SK-N-SH treated with all-trans-retinoic acid at 6 μM for 48 hours (cell line): ENCODE measurements at regions not wholly inside any gene's neighbourhood (a gene's known extent, or its start where the extent isn't known, plus 50 kb on each side); places are given as distances from the start of the nearest gene placed in this dataset.

Experiments
- ATAC-seq: fragments of 200-7000 bp; cut with Tn5 transposase; 3 replicates; pipeline ENCODE4 v1.9.1; 2020; ENCODE audit warnings: mild to moderate bottlenecking, moderate library complexity
- ARNTL ChIP-seq: fragments of 450-650 bp; formaldehyde crosslinking; IDR thresholded peaks from 2 replicates; pipeline ENCODE4 v1.5.0; 2020; ENCODE audit warnings: low read depth, mild to moderate bottlenecking, moderate library complexity, borderline replicate concordance
- BACH2 ChIP-seq: fragments of 250-450 bp; sonication (Bioruptor Pico); IDR thresholded peaks from 2 replicates; pipeline ENCODE4 v1.9.0; 2021; ENCODE audit warnings: mild to moderate bottlenecking, borderline replicate concordance
- CREB5 ChIP-seq: fragments of 250-450 bp; sonication (Bioruptor Pico); IDR thresholded peaks from 2 replicates; pipeline ENCODE4 v1.5.1; 2020; ENCODE audit warnings: low read depth, mild to moderate bottlenecking, moderate library complexity
- CSDC2 ChIP-seq: fragments of 250-450 bp; sonication (Bioruptor Pico); IDR thresholded peaks from 2 replicates; pipeline ENCODE4 v1.5.0; 2020; ENCODE audit warnings: mild to moderate bottlenecking, moderate library complexity
- ESRRG ChIP-seq: fragments of 250-450 bp; sonication (Bioruptor Pico); IDR thresholded peaks from 2 replicates; pipeline ENCODE4 v1.6.1; 2021; ENCODE audit warnings: mild to moderate bottlenecking
- GLIS3 ChIP-seq: fragments of 250-450 bp; sonication (Bioruptor Pico); IDR thresholded peaks from 2 replicates; pipeline ENCODE4 v1.5.0; 2020; ENCODE audit warnings: mild to moderate bottlenecking, moderate library complexity
- ISL1 ChIP-seq: fragments of 250-450 bp; sonication (Bioruptor Pico); IDR thresholded peaks from 2 replicates; pipeline ENCODE4 v2.1.2; 2022; ENCODE audit warnings: mild to moderate bottlenecking, moderate library complexity
- OSR1 ChIP-seq: fragments of 250-450 bp; sonication (Bioruptor Pico); IDR thresholded peaks from 2 replicates; pipeline ENCODE4 v1.8.0; 2022; ENCODE audit warnings: moderate library complexity, mild to moderate bottlenecking, inconsistent platforms
- POU6F1 ChIP-seq: fragments of 250-450 bp; sonication (Bioruptor Pico); IDR thresholded peaks from 2 replicates; pipeline ENCODE4 v1.8.0; 2021; ENCODE audit warnings: low read depth, mild to moderate bottlenecking, moderate library complexity, borderline replicate concordance
- PPARA ChIP-seq: fragments of 250-450 bp; sonication (Bioruptor Pico); IDR thresholded peaks from 2 replicates; pipeline ENCODE4 v1.5.0; 2020; ENCODE audit warnings: mild to moderate bottlenecking, borderline replicate concordance
- RARB ChIP-seq: fragments of 250-450 bp; sonication (Bioruptor Pico); IDR thresholded peaks from 2 replicates; pipeline ENCODE4 v1.8.0; 2021; ENCODE audit warnings: mild to moderate bottlenecking, moderate library complexity
- SNAI2 ChIP-seq: fragments of 250-450 bp; sonication (Bioruptor Pico); IDR thresholded peaks from 2 replicates; pipeline ENCODE4 v1.5.0; 2020; ENCODE audit warnings: mild to moderate bottlenecking, moderate library complexity
- TOX ChIP-seq: fragments of 250-450 bp; sonication (Bioruptor Pico); IDR thresholded peaks from 2 replicates; pipeline ENCODE4 v1.8.0; 2021; ENCODE audit warnings: mild to moderate bottlenecking, moderate library complexity, borderline replicate concordance
- ZC3H10 ChIP-seq: fragments of 250-450 bp; sonication (Bioruptor Pico); IDR thresholded peaks from 2 replicates; pipeline ENCODE4 v1.5.1; 2021; ENCODE audit warnings: mild to moderate bottlenecking, moderate library complexity
- ZFP3 ChIP-seq: fragments of 250-450 bp; sonication (Bioruptor Pico); IDR thresholded peaks from 2 replicates; pipeline ENCODE4 v1.5.0; 2020; ENCODE audit warnings: mild to moderate bottlenecking, moderate library complexity
- ZFP30 ChIP-seq: fragments of 450-650 bp; formaldehyde crosslinking; IDR thresholded peaks from 2 replicates; pipeline ENCODE4 v1.5.0; 2022; ENCODE audit warnings: mild to moderate bottlenecking, moderate library complexity
- ZNF565 ChIP-seq: fragments of 450-650 bp; formaldehyde crosslinking; conservative IDR thresholded peaks from 2 replicates; pipeline ENCODE4 v1.5.0; 2020; ENCODE audit warnings: low read depth, mild to moderate bottlenecking, moderate library complexity
- ZNF70 ChIP-seq: fragments of 450-650 bp; formaldehyde crosslinking; IDR thresholded peaks from 2 replicates; pipeline ENCODE4 v1.5.0; 2020; ENCODE audit warnings: mild to moderate bottlenecking, moderate library complexity
- ZNF8 ChIP-seq: fragments of 450-650 bp; formaldehyde crosslinking; IDR thresholded peaks from 2 replicates; pipeline ENCODE4 v1.5.0; 2020; ENCODE audit warnings: mild to moderate bottlenecking, moderate library complexity
- TF ChIP-seq, protein P1 (sequence below): fragments of 250-450 bp; sonication (Bioruptor Pico); IDR thresholded peaks from 2 replicates; pipeline ENCODE4 v1.5.1; 2021; ENCODE audit warnings: mild to moderate bottlenecking, moderate library complexity
- TF ChIP-seq, protein P2 (sequence below): fragments of 250-450 bp; sonication (Bioruptor Pico); IDR thresholded peaks from 2 replicates; pipeline ENCODE4 v1.8.0; 2020; ENCODE audit warnings: mild to moderate bottlenecking, moderate library complexity, borderline replicate concordance
- TF ChIP-seq, protein P3 (sequence below): fragments of 250-450 bp; sonication (Bioruptor Pico); IDR thresholded peaks from 2 replicates; pipeline ENCODE4 v1.5.0; 2020; ENCODE audit warnings: mild to moderate bottlenecking, moderate library complexity

DNA sequence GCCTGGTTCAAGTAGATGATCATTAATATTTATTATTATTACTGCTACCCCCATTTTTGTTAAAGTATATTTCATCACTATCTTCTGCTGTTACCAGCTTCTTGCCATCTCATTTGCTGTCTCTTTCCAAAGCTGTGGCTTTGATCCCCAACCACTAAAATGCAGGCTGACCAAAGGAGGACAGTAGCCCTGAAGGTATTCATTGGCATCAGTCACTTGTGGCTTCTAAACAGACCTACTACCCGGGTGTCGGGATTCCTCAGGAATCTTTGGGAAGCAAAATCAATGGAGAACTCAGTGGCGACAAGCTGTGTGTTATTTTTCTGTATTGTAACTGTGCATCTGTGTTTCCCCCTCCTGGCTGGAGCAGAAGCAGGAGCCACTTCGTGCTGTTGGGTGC lies 379.2 kb upstream of the ERCC4 start:
- TF ChIP-seq, protein P1, sequence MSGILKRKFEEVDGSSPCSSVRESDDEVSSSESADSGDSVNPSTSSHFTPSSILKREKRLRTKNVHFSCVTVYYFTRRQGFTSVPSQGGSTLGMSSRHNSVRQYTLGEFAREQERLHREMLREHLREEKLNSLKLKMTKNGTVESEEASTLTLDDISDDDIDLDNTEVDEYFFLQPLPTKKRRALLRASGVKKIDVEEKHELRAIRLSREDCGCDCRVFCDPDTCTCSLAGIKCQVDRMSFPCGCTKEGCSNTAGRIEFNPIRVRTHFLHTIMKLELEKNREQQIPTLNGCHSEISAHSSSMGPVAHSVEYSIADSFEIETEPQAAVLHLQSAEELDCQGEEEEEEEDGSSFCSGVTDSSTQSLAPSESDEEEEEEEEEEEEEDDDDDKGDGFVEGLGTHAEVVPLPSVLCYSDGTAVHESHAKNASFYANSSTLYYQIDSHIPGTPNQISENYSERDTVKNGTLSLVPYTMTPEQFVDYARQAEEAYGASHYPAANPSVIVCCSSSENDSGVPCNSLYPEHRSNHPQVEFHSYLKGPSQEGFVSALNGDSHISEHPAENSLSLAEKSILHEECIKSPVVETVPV (CRISPR knock-in tag): no peak
- no peak for TF ChIP-seq ZNF70 (CRISPR knock-in tag)
- TF ChIP-seq CREB5: no peak
- no peak for TF ChIP-seq PPARA (CRISPR knock-in tag)
- no peak for TF ChIP-seq ZFP3 (CRISPR knock-in tag)
- no peak for TF ChIP-seq TOX (CRISPR knock-in tag)
- TF ChIP-seq, protein P2, sequence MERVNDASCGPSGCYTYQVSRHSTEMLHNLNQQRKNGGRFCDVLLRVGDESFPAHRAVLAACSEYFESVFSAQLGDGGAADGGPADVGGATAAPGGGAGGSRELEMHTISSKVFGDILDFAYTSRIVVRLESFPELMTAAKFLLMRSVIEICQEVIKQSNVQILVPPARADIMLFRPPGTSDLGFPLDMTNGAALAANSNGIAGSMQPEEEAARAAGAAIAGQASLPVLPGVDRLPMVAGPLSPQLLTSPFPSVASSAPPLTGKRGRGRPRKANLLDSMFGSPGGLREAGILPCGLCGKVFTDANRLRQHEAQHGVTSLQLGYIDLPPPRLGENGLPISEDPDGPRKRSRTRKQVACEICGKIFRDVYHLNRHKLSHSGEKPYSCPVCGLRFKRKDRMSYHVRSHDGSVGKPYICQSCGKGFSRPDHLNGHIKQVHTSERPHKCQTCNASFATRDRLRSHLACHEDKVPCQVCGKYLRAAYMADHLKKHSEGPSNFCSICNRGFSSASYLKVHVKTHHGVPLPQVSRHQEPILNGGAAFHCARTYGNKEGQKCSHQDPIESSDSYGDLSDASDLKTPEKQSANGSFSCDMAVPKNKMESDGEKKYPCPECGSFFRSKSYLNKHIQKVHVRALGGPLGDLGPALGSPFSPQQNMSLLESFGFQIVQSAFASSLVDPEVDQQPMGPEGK: no peak
- TF ChIP-seq BACH2 (CRISPR knock-in tag): no peak
- no peak for TF ChIP-seq ISL1 (CRISPR knock-in tag)
- no peak for TF ChIP-seq ARNTL (CRISPR knock-in tag)
- TF ChIP-seq OSR1: no peak
- TF ChIP-seq ESRRG (CRISPR knock-in tag): no peak
- TF ChIP-seq, protein P3, sequence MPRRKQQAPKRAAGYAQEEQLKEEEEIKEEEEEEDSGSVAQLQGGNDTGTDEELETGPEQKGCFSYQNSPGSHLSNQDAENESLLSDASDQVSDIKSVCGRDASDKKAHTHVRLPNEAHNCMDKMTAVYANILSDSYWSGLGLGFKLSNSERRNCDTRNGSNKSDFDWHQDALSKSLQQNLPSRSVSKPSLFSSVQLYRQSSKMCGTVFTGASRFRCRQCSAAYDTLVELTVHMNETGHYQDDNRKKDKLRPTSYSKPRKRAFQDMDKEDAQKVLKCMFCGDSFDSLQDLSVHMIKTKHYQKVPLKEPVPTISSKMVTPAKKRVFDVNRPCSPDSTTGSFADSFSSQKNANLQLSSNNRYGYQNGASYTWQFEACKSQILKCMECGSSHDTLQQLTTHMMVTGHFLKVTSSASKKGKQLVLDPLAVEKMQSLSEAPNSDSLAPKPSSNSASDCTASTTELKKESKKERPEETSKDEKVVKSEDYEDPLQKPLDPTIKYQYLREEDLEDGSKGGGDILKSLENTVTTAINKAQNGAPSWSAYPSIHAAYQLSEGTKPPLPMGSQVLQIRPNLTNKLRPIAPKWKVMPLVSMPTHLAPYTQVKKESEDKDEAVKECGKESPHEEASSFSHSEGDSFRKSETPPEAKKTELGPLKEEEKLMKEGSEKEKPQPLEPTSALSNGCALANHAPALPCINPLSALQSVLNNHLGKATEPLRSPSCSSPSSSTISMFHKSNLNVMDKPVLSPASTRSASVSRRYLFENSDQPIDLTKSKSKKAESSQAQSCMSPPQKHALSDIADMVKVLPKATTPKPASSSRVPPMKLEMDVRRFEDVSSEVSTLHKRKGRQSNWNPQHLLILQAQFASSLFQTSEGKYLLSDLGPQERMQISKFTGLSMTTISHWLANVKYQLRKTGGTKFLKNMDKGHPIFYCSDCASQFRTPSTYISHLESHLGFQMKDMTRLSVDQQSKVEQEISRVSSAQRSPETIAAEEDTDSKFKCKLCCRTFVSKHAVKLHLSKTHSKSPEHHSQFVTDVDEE (CRISPR knock-in tag): no peak
- no peak for TF ChIP-seq SNAI2
- no peak for TF ChIP-seq RARB (CRISPR knock-in tag)
- no peak for TF ChIP-seq ZFP30 (CRISPR knock-in tag)
- no peak for TF ChIP-seq GLIS3 (CRISPR knock-in tag)
- ATAC-seq: no peak

- ATAC-seq: no peak
- no peak for TF ChIP-seq ESRRG (CRISPR knock-in tag)
- TF ChIP-seq ISL1 (CRISPR knock-in tag): no peak
- TF ChIP-seq ARNTL (CRISPR knock-in tag): no peak
- TF ChIP-seq BACH2 (CRISPR knock-in tag): no peak
- TF ChIP-seq RARB (CRISPR knock-in tag): no peak
- TF ChIP-seq, protein P2: no peak
- no peak for TF ChIP-seq ZFP3 (CRISPR knock-in tag)
- TF ChIP-seq, protein P3 (CRISPR knock-in tag): no peak
- no peak for TF ChIP-seq ZNF70 (CRISPR knock-in tag)
- no peak for TF ChIP-seq ZNF565 (CRISPR knock-in tag)
- no peak for TF ChIP-seq POU6F1 (CRISPR knock-in tag)
- TF ChIP-seq ZC3H10 (CRISPR knock-in tag): no peak
- no peak for TF ChIP-seq GLIS3 (CRISPR knock-in tag)
- TF ChIP-seq ZNF8 (CRISPR knock-in tag): no peak
- no peak for TF ChIP-seq CSDC2 (CRISPR knock-in tag)
- no peak for TF ChIP-seq ZFP30 (CRISPR knock-in tag)
- no peak for TF ChIP-seq OSR1
- TF ChIP-seq TOX (CRISPR knock-in tag): no peak
Observed at GRCh38 chr16:13542284-13542683, 377.7 kb upstream of the ERCC4 start.
